CD4-positive, alpha-beta T cell treated with Interleukin-21 for 1 hour (primary cell): ENCODE measurements at regions not wholly inside any gene's neighbourhood (a gene's known extent, or its start where the extent isn't known, plus 50 kb on each side); places are given as distances from the start of the nearest gene placed in this dataset.

Experiments used
- DNase-seq: peaks from one replicate; pipeline ENCODE4 v3.0.0-alpha.2; 2020

- no peak for DNase-seq
Observed at GRCh38 chr1:88275259-88275862, 408.7 kb upstream of the PKN2 start.

GRCh38 chr1:88276163-88276562 lies 407.9 kb upstream of the PKN2 start:
- no peak for DNase-seq

GRCh38 chr1:88284066-88284465 lies 400.0 kb upstream of the PKN2 start:
- DNase-seq: no peak

- no peak for DNase-seq
Observed at GRCh38 chr1:88284666-88285366, 399.3 kb upstream of the PKN2 start.

- DNase-seq: no peak
Observed at GRCh38 chr1:88286716-88287115, 397.4 kb upstream of the PKN2 start.

- DNase-seq: no peak
Observed at GRCh38 chr1:88288571-88288970, 395.5 kb upstream of the PKN2 start.

- DNase-seq: no peak
Observed at GRCh38 chr1:88289401-88290102, 394.5 kb upstream of the PKN2 start.

GRCh38 chr1:88291611-88292354 lies 392.3 kb upstream of the PKN2 start:
- DNase-seq: no peak

GRCh38 chr1:88293691-88294190 lies 390.3 kb upstream of the PKN2 start:
- DNase-seq: no peak

- DNase-seq: no peak
Observed at GRCh38 chr1:88296227-88296626, 387.8 kb upstream of the PKN2 start.

- DNase-seq: no peak
Observed at GRCh38 chr1:88296642-88297041, 387.4 kb upstream of the PKN2 start.

- DNase-seq: no peak
Observed at GRCh38 chr1:88298506-88298905, 385.6 kb upstream of the PKN2 start.

- DNase-seq: no peak
Observed at GRCh38 chr1:88300752-88301263, 383.3 kb upstream of the PKN2 start.

- no peak for DNase-seq
Observed at GRCh38 chr1:88302843-88303486, 381.1 kb upstream of the PKN2 start.

- no peak for DNase-seq
Observed at GRCh38 chr1:88311265-88311664, 372.8 kb upstream of the PKN2 start.

GRCh38 chr1:88311907-88312306 lies 372.2 kb upstream of the PKN2 start:
- no peak for DNase-seq

GRCh38 chr1:88317396-88317795 lies 366.7 kb upstream of the PKN2 start:
- no peak for DNase-seq

GRCh38 chr1:88318740-88319139 lies 365.3 kb upstream of the PKN2 start:
- DNase-seq: no peak

- DNase-seq: no peak
Observed at GRCh38 chr1:88320291-88320690, 363.8 kb upstream of the PKN2 start.

- no peak for DNase-seq
Observed at GRCh38 chr1:88321706-88322105, 362.4 kb upstream of the PKN2 start.

GRCh38 chr1:88324899-88325298 lies 359.2 kb upstream of the PKN2 start:
- no peak for DNase-seq
